Medulla oblongata (tissue), 1 donor: ENCODE measurements at regions not wholly inside any gene's neighbourhood (a gene's known extent, or its start where the extent isn't known, plus 50 kb on each side); places are given as distances from the start of the nearest gene placed in this dataset.
A peak's percentile ranks its signal among the peaks of the same experiment; 100 is the strongest.

Source experiments
- DNase-seq: peaks from one replicate; pipeline ENCODE4 v3.0.0-alpha.2; 2015; ENCODE audit errors: extremely low spot score

DNA sequence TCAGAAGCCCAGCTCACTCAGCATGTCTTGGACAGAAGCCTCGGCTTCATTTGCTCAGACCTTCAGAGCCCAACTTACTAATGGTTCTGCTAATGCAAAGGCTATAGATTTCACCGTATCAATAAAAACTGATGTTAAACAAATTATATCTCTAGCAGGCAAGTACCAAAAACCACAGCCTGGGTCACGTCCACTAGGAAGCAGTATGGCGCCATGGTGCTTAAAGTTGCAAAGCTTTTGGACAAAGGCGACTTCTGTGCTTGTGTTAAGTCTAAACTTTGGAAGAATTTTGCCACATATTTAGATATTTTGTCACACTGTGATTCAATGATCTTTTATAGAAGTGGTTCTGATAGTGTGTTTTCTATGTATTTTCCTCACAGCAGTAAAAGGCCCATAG is 276.8 kb upstream of the PARD3B start:
- DNase-seq = no peak

DNA sequence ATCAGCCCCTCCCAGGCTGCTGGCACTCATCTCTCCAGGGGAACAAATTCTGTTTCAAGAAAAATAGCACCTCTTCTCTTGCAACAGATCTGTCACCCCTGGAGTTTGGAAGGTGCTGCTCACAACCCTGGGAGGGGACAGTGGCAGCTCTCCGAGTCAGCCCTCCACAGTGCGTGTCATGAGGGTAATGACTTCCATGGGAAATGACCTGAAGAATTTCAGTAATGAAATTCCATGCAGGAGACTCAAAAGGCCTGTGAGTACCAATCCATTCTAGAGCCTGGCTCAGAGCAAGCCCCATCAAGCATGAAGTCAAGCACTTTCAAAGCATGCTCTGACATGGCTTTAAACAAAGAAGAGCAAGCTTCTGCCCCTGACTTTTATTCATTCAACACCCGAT is 276.3 kb upstream of the PARD3B start:
- DNase-seq = no peak

DNA sequence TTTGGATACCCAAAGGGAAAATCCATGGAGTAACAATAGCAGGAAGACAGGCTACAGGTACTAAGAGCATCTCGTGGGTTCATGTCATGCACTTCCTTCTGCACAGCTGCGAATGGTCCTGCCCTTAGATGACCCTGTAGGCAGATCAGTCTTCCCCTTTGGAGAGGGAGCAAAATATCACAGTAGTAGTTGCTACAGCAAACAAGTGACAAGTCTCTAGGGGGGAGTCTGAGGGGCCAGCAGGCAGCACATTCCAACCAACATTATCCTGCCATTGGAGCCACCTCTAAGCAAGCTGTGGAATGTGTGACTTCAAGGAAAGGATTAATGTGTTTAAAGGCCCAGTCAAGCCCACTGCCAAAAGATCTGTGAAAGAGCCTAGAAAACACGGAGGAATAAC is 273.2 kb upstream of the PARD3B start:
- DNase-seq = no peak

DNA sequence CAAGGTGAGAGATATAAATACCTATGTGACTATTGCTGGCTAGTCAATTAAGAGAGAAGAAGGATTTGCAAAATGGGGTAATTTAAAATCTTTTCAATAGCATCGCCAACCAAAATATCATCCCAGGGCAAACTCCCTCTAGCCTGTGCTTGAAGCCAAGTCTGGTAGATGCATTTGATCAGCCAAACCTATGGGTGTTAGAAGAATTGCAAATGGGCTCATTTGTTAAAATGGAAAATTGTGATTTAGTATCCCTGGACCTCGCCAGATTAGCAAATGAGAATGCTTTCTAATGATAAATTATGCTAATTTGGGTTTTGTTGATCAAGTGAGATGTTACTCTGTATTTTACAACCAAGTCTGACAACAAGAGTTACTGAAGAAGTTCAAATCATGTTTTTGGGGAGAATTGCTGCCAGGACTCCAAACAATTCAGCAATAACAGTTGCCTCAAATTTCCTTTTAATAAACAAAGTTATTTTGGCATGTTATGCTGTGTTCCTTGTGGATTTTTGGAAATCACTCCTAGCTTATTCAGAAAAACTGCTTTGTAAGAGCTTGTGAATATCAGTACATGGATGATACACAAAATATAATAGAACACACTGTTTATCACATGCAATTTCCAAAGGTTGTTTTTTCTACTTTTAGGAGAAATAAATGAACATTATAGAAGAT is 272.5 kb upstream of the PARD3B start:
- DNase-seq = no peak

DNA sequence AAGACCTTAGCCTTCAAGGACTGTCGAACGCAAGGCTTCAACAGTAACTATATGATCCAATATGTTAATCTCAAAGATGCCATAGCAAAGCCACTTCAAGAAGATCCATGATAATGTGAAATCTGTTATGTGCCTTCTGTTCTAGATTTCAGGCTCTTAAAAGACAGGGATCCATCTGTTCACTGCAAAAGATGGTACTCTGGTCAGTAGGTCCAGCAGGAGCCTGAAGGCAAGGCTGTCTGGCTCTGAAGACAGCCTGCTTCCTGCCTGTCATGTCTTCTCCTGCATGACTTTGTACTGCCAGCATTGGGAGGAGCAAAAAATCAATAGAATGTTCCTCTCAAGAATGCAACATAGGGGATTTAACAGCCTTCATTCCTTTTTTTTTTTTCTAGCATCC is 270.8 kb upstream of the PARD3B start:
- DNase-seq = peak; percentile 24

DNA sequence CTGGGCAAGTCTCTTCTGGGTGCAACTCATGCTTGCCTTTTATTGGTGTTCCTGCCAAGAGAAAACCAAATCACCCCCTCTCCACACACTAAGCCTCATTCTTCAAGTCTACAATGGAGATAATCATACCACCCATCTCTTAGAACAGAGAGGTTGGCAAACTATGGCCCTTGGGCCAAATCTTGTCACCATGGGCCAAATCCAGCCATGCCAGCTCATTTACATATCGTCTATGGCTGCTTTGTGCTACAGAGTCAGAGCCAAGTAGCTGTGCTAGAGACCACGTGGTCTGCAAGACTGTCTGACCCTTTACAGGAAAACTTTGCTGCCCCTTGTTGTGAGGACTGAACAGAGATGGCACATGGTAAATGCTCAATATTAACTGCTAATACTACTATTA is 270.3 kb upstream of the PARD3B start:
- DNase-seq = peak; percentile 94

DNA sequence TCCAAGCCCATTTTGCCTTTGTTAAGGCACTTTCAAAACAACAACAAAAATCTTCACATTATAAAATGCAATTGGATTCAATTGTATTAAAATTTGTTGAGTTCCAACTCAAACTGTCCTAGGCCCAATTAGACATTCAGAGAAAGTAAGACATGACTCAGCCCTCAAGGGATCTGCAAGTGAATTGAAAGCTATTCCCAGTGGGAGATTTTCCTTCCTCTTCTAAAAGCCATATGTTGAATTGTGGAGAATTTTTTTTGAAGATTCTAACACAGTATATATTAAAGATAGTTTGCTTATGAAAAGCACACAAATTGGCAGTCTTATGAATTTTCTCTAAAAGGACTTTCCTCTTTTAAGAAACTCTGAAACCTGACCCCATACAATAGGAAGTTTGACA is 268.0 kb upstream of the PARD3B start:
- no peak for DNase-seq

DNA sequence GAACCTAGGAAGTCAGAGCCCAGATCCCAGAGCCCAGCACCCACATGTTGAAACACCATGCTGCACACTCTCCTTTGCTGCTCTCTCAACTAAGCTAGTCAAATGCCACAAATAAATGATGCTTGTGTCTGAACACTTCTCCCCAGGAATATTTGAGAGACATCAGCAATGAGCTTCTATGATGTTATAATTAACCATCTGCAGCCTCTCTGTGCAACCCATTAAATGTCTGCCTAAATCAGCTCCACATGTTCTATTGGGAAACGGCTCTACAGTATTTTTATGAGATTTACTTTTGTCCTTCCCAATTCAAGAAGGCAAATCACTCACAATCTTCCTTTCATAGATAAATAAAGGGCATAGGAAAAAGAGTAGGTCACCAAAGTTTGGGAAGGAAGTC is 266.8 kb upstream of the PARD3B start:
- DNase-seq = no peak

DNA sequence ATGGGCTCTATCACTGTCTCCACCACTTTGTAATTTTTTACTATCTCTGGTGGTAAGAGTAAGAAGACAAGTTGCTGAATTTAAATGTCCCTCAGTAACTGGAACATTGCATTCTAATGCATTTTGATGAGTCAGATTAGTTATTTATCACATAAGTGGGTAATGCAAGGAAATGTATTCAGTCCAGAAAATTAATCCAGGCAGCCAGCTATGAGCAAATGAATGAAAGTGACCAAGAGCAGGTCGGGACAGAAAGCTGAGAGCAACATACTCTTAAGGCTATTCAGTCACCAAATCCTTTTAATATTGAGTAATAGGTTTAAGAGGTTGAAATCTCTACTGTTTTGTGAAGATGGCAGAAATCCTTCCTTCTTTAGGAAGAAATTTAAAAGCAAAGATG is 265.5 kb upstream of the PARD3B start:
- DNase-seq = no peak

DNA sequence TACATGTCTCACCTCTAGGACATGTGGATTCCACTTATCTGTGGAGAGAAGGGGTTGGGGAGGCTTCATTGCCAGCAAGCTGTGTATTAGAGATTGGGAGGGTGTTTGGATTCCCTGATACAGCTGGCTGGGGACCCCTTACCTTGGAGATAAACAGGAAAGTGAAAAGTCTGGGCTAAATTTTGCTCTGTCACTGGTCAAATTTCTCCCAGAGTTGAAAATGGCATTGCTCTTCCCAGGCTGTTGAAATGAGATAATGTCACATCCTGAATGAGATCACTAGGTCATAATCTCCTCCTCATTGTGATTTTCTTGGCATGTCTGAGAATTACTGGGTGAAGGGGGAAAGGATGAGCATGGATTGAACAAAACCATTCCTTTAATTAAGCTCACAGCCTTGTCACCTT is 265.0 kb upstream of the PARD3B start:
- DNase-seq = no peak

DNA sequence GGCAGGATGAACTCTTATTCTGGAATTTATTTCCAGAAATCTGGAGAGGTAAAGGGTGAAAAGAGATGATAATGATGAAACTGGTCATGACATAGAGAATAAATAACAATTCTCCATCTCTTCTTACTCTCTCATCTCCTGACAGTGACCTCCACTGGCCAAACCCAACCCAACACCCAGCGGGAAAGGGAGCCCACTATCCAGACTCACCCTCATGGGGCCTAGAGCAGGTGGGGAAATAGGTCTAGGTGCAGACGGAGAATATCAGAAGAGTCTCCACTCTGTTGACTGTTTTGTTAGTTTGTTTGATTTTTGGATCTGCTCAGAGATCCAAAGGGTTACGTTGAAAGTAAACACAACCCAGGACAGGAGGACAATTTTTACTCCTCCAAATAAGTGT is 263.2 kb upstream of the PARD3B start:
- DNase-seq = no peak

DNA sequence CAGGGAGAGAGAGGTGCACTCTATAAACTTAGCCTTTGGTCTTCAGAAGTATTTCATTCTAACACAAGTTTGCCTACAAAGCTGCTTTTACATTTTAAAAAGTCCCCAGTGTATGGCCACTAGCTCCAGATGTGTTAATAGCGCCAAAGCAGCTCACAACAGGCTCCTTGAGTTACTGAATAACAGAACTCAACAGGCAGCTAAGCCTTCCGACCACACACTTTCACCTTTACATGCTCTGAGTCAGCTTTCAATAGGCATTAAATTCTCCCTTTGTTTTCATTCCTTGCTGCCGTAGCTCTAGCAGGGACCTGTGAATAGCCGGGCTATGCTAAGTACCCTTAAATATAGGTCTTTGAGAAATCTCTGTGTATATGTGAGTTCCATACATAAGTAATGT is 262.8 kb upstream of the PARD3B start:
- DNase-seq = no peak

DNA sequence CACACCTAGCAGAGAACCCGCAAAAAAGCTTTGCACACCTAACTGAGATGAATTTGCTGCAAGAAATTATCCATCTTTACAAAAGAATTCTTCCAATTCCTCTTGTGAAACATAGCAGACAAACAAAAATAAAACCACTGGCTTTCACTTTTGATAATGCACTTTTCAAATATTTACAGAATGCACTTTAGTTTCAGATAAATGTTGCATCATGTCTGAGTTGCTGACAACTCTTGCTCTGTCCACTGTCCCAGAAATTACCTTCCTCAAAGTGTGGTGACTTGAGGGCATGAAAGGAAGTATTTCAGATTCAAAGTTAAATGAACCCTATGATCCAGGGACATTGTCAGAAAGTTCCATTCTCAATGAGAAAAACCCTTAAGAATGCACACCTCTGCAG is 256.2 kb upstream of the PARD3B start:
- DNase-seq = no peak

DNA sequence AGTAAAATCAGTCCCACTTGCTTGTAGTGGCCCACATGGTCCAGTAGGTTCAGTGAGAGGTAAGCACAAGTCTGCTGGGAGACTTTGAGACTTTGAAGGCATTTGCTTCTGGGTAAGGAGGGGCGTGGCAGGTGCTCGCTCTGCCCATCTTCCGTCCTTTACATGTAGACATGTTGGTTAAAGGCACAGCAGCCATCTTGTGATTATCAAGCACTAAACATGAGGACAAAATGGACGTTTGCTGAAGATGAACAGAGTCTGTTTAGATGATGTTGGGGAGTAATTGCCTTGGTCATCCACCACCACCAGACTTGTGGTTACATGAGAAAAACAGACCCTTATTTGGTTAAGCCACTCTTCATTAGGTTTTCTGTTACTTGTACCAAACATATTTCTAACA is 252.8 kb upstream of the PARD3B start:
- DNase-seq = no peak

DNA sequence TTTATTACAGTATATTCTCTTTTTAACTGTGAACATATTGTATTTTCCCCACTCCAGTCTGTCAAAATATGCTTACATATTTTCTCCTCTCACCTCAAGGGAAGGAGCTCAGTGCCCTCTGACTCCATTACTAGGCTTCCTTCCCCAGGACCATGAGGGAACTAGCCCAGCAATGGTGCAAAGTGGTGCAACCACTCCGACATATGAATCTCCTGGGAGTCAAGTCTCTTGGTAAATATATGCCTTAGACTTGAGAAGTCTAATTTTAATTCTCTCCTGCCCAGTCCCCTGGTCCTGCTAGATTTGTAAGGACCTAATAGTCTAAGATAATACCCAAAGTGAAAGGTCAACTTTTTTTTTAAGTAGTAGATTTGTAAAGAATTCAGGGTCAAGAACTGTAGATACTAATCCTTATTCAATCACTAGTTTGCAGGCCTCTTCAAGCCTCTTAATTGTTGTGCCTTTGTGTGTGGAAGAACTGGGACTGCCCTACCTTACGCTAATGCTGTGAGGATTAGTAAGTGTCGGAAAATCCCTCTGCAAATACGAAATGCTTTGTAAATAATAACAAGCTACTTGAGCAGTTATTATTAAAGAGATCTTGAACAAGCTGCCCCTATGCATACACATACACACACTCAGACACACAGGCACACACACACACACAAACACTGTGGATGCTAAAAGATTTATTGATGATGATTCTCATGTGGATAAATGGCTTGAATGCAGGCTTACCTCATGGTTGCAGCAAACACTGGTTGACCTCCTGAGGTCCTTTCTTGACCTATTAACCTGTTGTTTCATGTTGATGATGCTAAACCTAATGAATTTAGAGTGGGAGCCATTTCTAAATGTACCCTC is 251.2 kb upstream of the PARD3B start:
- no peak for DNase-seq

DNA sequence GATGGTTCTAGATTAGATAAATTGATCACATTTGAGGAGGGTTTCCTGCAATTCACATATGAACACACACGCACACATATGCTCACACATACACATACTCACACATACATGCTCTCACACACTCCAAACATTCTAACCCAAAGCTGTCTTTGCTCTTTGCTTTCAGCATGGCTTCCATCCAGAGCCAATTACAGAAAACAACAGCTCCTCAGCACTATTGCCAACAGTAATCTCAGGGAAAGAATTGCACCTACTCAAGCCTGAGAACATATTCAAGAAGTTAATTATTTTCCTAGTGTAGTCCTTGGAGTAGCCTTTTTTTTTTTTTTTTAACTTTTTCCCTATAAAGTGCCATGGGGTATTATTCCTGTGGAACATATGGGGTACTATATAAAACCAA is 246.9 kb upstream of the PARD3B start:
- DNase-seq = no peak

DNA sequence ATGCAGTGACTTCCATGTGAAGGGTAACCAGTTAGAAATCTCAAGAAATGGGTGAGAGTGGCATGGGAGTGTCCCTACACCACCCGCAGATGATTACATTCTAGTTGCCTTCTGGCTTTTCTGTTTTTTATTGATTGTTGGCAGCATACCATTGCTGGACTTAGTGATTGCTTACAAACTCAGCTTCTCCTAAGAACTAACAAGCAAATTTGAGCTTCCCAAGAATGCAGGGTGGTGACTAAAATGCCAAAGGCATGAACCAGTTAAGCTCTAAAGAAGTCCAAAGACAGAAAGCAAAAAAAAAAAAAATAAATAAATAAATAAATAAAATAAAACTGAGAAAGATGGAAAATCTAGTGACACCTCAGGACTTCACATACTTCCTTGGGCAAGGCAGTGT is 245.5 kb upstream of the PARD3B start:
- no peak for DNase-seq

DNA sequence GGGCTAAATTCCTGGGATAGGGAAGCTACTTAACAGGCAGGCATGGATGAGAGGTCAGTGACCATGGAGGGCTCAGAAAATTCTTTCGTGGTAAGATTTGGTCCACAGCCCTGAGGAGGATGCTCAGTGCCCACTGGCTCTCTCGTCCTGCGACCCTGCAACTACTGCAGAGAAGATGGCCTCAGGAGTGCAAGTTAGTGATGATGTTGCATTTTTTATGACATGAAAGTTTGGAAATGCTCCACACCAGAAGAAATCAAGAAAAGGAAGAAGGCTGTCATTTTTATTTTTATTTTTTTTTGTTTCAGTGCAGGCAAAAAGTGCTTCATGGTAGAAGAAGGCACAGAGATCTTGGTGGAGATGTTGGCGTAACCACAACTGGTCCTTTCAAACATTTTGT is 238.6 kb upstream of the PARD3B start:
- no peak for DNase-seq

DNA sequence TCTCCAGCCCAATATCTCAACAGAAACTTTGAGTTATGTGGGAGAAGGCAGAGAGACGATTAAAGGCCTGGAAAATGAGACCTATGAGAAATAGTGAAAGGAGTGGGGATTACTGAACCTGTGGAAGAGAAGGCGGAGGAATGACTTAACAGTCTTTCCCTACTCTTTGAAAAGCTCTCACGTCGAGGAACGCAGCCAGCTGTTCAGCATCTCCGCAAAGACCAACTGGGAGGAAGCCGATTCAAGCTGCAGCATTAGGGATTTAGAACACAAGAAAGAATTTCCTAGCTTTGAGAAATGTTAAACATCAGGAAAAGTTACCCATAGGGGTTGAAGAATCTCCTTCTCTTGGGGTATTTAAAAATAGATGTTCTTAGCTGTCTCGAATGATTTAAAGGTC is 233.2 kb upstream of the PARD3B start:
- DNase-seq = no peak

DNA sequence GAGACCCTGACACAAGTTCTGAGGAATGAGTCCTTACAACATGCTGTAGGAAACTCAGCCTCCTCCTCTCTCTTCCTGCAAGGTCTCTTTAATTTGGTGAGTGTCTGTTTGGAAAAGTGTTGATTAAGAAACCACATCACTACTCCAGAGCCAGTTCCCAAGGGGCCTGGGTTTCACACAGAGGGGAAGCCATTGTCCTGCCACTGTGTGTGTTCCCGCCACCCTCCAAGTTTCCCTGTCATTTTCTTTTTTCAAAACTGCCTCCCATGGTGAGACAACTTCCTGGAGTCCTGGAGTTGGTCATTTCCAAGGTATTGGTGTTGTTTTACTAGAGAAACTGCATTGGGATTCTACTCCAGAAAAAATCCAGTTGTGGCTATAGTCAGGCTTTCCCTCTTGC is 232.0 kb upstream of the PARD3B start:
- DNase-seq = no peak

DNA sequence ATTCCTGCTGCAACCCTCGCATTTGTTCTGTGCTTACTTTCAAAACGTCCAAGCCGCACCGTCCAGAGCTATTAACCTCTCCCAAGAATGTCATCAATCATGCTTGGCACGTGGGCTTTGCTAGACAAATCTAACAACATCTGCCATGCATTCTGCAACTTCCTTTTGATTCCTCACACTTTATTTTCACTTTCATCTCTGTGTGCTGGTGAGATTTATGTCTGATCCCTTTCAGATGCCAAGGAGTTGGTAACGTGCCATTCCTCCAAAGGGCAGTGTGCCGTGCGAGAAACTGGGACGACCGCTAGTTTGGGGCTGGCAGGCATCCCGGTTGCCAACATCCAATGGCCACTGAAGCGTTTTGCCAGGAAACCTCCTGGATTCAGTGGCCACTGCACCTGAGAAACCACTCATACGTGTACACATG is 230.0 kb upstream of the PARD3B start:
- peak; percentile 66 for DNase-seq

DNA sequence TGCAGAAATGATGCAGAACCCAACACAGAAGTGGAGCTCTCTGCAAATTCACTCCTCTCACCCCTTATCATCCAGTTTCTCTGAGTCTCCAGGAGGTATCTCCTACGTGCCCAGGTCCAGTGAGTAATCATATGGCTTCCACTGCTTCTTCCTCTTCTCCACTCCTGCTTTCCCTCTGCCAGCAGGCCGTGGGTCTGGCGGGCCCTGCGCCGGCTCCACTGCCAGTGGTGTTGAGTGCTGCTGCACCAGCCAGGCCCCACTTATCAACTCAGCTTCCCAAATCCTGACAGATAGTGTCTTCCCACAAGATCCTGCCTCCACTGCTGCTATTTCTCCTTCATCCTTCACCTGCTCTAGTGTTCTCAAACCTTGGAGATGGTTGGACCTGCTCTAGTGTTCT is 227.6 kb upstream of the PARD3B start:
- no peak for DNase-seq

DNA sequence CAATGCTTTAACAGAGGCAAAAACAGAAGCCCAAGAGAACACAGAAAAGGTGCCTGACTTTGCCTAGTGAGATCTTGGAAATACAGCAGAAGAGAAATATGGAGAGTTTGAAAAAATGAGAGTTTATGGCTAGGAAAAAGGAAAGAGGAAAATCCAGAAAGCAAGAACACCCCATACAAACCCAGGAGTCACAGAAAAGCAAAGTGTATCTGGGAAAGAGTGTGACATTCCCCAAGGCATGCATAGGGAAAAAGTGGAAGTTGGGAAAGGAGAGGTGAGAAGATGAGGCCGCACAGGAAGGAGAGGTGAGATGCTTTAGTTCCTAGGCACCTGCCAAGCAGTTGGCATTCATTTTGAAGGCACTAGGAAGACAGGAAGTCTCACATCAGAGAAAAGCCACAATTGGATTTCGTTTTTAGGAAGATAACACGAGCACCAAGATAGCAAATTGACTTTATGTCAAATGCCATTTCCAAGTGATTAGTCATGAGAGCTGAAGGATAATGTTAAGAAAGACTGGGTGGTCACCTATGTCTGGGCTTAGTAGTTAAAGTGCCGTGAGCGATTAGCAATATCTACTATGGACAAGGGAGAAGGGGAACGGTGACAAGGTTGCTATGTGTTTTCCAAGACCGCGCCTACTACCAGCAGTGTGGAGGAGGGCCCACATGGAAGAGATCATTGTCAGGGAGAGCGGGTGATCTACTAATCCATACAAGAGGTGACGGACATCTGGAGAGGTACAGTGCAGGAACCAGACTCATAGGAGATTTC is 224.1 kb upstream of the PARD3B start:
- DNase-seq = no peak
